IPS-18a (cell line): ENCODE measurements at regions not wholly inside any gene's neighbourhood (a gene's known extent, or its start where the extent isn't known, plus 50 kb on each side); places are given as distances from the start of the nearest gene placed in this dataset.
"Not testable (repeated sequence)": the region's sequence is repeated elsewhere in the genome, so short reads cannot be mapped to it uniquely, and the experiment has no call there.

Source experiments
- H3K27ac ChIP-seq: one replicate; pipeline ENCODE4 v1.5.1; 2013; ENCODE audit warnings: low read length
- H3K27me3 ChIP-seq: one replicate; pipeline ENCODE4 v1.6.1; 2013; ENCODE audit warnings: mild to moderate bottlenecking, low read length; ENCODE audit not compliant: control insufficient read depth, insufficient read depth
- H3K36me3 ChIP-seq: one replicate; pipeline ENCODE4 v1.6.1; 2013; ENCODE audit warnings: low read depth, low read length; ENCODE audit not compliant: control insufficient read depth
- H3K4me1 ChIP-seq: one replicate; pipeline ENCODE4 v1.6.1; 2013; ENCODE audit warnings: low read depth, low read length; ENCODE audit not compliant: control insufficient read depth
- H3K4me3 ChIP-seq: one replicate; pipeline ENCODE4 v1.5.1; 2013; ENCODE audit warnings: low read length
- H3K9ac ChIP-seq: one replicate; pipeline ENCODE4 v1.6.1; 2013; ENCODE audit warnings: mild to moderate bottlenecking, low read length, moderate library complexity
- H3K9me3 ChIP-seq: one replicate; pipeline ENCODE4 v1.6.1; 2013; ENCODE audit warnings: low read depth, low read length; ENCODE audit not compliant: control insufficient read depth

DNA sequence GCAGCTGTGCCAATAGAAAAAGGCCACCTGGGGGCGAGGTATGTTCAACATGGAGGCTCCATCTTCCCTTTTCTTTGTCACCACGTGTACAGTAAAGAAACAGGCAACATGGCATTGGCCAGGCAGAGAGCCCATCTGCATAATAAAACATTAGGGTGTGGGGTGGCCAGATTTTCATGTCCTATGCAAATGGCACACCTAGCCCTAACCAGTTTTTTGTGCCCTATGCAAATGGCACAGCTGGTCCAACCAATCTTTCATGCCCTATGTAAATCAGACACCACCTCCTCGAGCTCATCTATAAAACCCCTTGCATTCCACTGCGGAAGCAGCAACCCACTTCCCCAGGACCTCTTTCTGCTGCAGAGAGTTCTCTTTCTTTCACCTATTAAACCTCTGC lies 149.1 kb upstream of the RGS6 start:
- H3K27me3 ChIP-seq = no peaks in the 10 kb centered on the region
- H3K4me1 ChIP-seq = peaks cover 5% of the 10 kb centered on the region
- no peak overlapping the region for H3K27ac ChIP-seq
- H3K9me3 ChIP-seq = no peaks in the 10 kb centered on the region
- H3K4me3 ChIP-seq = no peak overlapping the region
- H3K36me3 ChIP-seq = no peaks in the 10 kb centered on the region
- H3K9ac ChIP-seq = no peak overlapping the region

DNA sequence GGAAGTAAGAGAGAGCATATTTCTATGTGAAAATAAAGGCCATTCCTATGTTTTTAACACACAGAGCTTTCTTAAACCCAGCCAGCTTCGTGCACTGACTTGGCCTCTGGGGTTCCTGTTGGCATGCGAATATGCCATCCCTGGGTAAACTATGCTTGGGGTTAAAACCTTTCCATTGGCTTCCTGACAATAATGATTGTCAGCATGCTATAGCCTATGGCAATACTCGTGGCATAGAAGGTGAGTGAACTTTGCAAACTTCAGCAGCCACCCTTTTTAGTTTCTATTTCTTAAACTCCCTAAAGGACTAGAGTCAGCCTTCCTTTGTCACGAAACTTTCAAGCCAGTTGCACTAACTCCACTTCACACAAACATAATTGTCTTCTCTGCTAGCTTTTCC lies 148.4 kb upstream of the RGS6 start:
- Histone ChIP-seq H3K4me1 (peaks cover 5% of the 10 kb centered on the region), H3K9ac (no peak overlapping the region), H3K4me3 (no peak overlapping the region), H3K9me3 (no peaks in the 10 kb centered on the region), H3K27ac (no peak overlapping the region), H3K36me3 (no peaks in the 10 kb centered on the region), H3K27me3 (no peaks in the 10 kb centered on the region)

GRCh38 chr14:71789005-71789404 lies 143.2 kb upstream of the RGS6 start:
- Histone ChIP-seq H3K27me3 (no peaks in the 10 kb centered on the region), H3K4me3 (no peak overlapping the region), H3K4me1 (no peaks in the 10 kb centered on the region), H3K9me3 (peaks cover 4% of the 10 kb centered on the region), H3K27ac (no peak overlapping the region), H3K36me3 (no peaks in the 10 kb centered on the region), H3K9ac (no peak overlapping the region)

- Histone ChIP-seq H3K36me3 (no peaks in the 10 kb centered on the region), H3K4me1 (peaks cover 4% of the 10 kb centered on the region), H3K4me3 (no peak overlapping the region), H3K9me3 (no peaks in the 10 kb centered on the region), H3K9ac (no peak overlapping the region), H3K27ac (no peak overlapping the region), H3K27me3 (no peaks in the 10 kb centered on the region)
These were observed 132.4 kb upstream of the RGS6 start for GRCh38 chr14:71799841-71800240.

GRCh38 chr14:71800878-71801277 lies 131.4 kb upstream of the RGS6 start:
- Histone ChIP-seq H3K4me3 (no peak overlapping the region), H3K9me3 (no peaks in the 10 kb centered on the region), H3K4me1 (peaks cover 7% of the 10 kb centered on the region), H3K9ac (no peak overlapping the region), H3K36me3 (no peaks in the 10 kb centered on the region), H3K27me3 (no peaks in the 10 kb centered on the region), H3K27ac (no peak overlapping the region)

DNA sequence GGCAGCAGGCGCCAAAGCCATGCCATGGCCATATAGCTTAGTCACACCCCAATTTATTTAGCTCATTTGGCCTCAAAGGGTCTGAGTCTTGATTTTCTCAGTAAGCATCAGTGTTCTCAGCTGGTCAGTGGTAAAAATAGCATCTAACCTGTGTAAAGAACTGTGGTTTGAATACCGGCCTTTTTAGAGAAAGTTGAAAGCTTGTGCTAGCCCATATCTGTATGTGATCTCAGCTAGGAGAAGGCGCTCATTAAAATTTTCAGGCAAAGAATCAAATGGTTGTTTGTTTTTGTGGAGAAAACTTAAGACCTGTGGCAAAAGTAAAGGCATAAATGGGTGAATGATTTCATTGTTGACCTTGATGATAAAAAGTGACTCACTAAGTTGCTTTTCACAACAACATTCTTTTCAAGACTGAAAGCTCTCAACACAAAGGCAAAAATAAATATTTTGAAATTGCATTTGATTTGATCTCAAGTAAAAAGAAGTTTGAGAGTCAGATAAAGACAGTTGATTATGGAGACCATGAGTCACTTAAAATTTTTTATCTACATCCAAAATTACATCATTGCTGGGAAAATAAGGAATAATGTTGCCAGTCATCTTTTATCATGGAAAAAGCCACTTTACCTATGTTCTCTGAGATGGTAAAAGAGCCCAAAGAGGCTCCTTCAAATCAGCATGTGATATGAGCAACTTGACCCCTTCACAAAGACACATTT lies 128.5 kb upstream of the RGS6 start:
- H3K27ac ChIP-seq = no peak overlapping the region

GRCh38 chr14:71804992-71805391 lies 127.2 kb upstream of the RGS6 start:
- peaks cover 7% of the 10 kb centered on the region for H3K4me1 ChIP-seq
- H3K4me3 ChIP-seq = no peak overlapping the region
- H3K9me3 ChIP-seq = no peaks in the 10 kb centered on the region
- H3K9ac ChIP-seq = no peak overlapping the region
- no peaks in the 10 kb centered on the region for H3K36me3 ChIP-seq
- H3K27me3 ChIP-seq = no peaks in the 10 kb centered on the region
- no peak overlapping the region for H3K27ac ChIP-seq

More for the DNA sequence above, 128.5 kb upstream of the RGS6 start:
- Histone ChIP-seq H3K4me1 (peaks cover 7% of the 10 kb centered on the region), H3K9me3 (no peaks in the 10 kb centered on the region), H3K9ac (no peak overlapping the region), H3K4me3 (no peak overlapping the region), H3K27me3 (no peaks in the 10 kb centered on the region), H3K36me3 (no peaks in the 10 kb centered on the region)

- not testable (repeated sequence) for H3K9ac ChIP-seq, H3K4me1 ChIP-seq, H3K4me3 ChIP-seq, H3K27ac ChIP-seq, H3K36me3 ChIP-seq, H3K27me3 ChIP-seq, H3K9me3 ChIP-seq
These were observed 125.2 kb upstream of the RGS6 start for GRCh38 chr14:71807049-71807448.

- not testable (repeated sequence) for H3K27me3 ChIP-seq
These were observed 121.4 kb upstream of the RGS6 start for GRCh38 chr14:71810800-71811199.

DNA sequence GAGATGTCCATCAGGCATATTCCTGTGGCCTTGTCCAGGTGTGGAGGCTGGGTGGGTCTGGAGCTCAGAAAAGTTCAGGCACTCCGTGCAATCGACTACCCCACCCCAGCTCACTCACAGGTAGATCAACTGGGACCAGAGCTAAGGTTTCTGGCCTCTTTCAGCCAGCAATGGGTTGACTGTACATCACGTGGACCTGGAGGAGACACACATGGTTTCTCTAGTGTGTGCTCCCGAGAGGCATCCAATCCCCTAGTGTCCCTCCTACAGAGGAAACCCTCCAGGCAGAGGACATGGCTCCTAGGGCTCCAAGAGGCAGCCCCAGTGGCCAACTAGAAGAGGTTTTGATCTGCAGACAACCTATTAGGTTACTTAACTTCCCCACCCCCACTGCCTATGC lies 119.5 kb upstream of the RGS6 start:
- no peak overlapping the region for H3K4me3 ChIP-seq
- no peaks in the 10 kb centered on the region for H3K27me3 ChIP-seq
- no peak overlapping the region for H3K9ac ChIP-seq

More at GRCh38 chr14:71810800-71811199, 121.4 kb upstream of the RGS6 start:
- H3K27ac ChIP-seq, H3K36me3 ChIP-seq, H3K4me1 ChIP-seq, H3K9ac ChIP-seq, H3K9me3 ChIP-seq, H3K4me3 ChIP-seq: not testable (repeated sequence)

GRCh38 chr14:71815110-71815509 lies 117.1 kb upstream of the RGS6 start:
- no peaks in the 10 kb centered on the region for H3K36me3 ChIP-seq
- no peaks in the 10 kb centered on the region for H3K27me3 ChIP-seq
- H3K9ac ChIP-seq = no peak overlapping the region

More for the DNA sequence above, 119.5 kb upstream of the RGS6 start:
- Histone ChIP-seq H3K27ac (no peak overlapping the region), H3K9me3 (no peaks in the 10 kb centered on the region), H3K36me3 (no peaks in the 10 kb centered on the region), H3K4me1 (peaks cover 6% of the 10 kb centered on the region)

DNA sequence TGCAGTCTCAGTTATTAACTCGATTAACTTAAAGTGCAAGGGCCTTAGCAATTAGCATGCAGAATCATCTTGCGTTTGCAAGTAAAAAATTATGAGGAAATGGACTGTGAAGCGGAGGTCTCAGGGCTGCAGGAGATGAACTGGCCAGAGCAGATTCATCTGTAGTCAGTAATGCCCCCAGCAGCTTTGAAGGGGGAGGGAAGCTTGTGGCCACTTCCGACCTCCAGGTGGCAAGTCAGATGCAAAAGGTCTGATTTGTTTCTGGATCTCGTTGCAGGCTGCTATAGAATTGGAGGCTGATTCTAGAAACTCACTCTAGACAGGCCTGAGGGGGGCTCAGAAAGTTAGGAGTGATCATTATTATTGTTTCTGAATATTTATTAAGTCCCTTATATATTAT lies 107.4 kb upstream of the RGS6 start:
- no peak overlapping the region for H3K27ac ChIP-seq
- H3K4me3 ChIP-seq = no peak overlapping the region
- H3K9ac ChIP-seq = no peak overlapping the region
- H3K27me3 ChIP-seq = no peaks in the 10 kb centered on the region
- H3K4me1 ChIP-seq = peaks cover 12% of the 10 kb centered on the region
- H3K9me3 ChIP-seq = no peaks in the 10 kb centered on the region
- no peaks in the 10 kb centered on the region for H3K36me3 ChIP-seq

More at GRCh38 chr14:71815110-71815509, 117.1 kb upstream of the RGS6 start:
- no peaks in the 10 kb centered on the region for H3K9me3 ChIP-seq
- no peak overlapping the region for H3K27ac ChIP-seq
- no peak overlapping the region for H3K4me3 ChIP-seq
- H3K4me1 ChIP-seq = peaks cover 6% of the 10 kb centered on the region
